GM13977 (cell line): ENCODE measurements at regions not wholly inside any gene's neighbourhood (a gene's known extent, or its start where the extent isn't known, plus 50 kb on each side); places are given as distances from the start of the nearest gene placed in this dataset.

Experiments
- DNase-seq: peaks from one replicate; pipeline ENCODE4 v3.0.0; 2012; ENCODE audit warnings: low spot score
- CTCF ChIP-seq: IDR thresholded peaks from 2 replicates; pipeline ENCODE4 v1.5.1; 2012; ENCODE audit warnings: mild to moderate bottlenecking, control low read depth; ENCODE audit not compliant: insufficient read depth; ENCODE audit errors: extremely low read depth, missing control alignments
- in situ Hi-C: fragments of 300-500 bp; cut with MboI; formaldehyde crosslinking; loops from one replicate; pipeline ENCODE4 v1.12.0; 2022; ENCODE audit warnings: low sequenced_read_pairs, low pct_unique_long_range_greater_than_20kb, mixed read lengths, inconsistent platforms; ENCODE audit not compliant: unreplicated experiment

GRCh38 chr1:36570478-36571060 is 87.9 kb upstream of the CSF3R start:
- DNase-seq: no peak
- no peak for TF ChIP-seq CTCF
- in situ Hi-C loops: no loop called here

- DNase-seq: no peak
- in situ Hi-C loops: no loop called here
- TF ChIP-seq CTCF: no peak
Observed at GRCh38 chr1:36570006-36570405, 87.3 kb upstream of the CSF3R start.

- no peak for TF ChIP-seq CTCF
- in situ Hi-C loops: no loop called here
- no peak for DNase-seq
Observed at GRCh38 chr1:36567601-36568341, 85.1 kb upstream of the CSF3R start.

- in situ Hi-C loops: no loop called here
- no peak for TF ChIP-seq CTCF
- DNase-seq: no peak
Observed at GRCh38 chr1:36565576-36566501, 83.1 kb upstream of the CSF3R start.

GRCh38 chr1:36562181-36562685 is 79.5 kb upstream of the CSF3R start:
- no peak for DNase-seq
- in situ Hi-C loops: no loop called here
- no peak for TF ChIP-seq CTCF

- no peak for DNase-seq
- in situ Hi-C loops: no loop called here
- no peak for TF ChIP-seq CTCF
Observed at GRCh38 chr1:36561361-36561724, 78.6 kb upstream of the CSF3R start.
